ENCODE measurements at regions not wholly inside any gene's neighbourhood (a gene's known extent, or its start where the extent isn't known, plus 50 kb on each side); places are given as distances from the start of the nearest gene placed in this dataset.

GRCh38 chr4:116824172-116824571, 261.2 kb downstream of the TRAM1L1 start:
- DNase-seq (ENCODE audit: low read depth) = no peak
- no peak for TF ChIP-seq CTCF (IDR thresholded peaks at IDR 0.05; ENCODE audit: control insufficient read depth, extremely low read depth, insufficient read depth)
- no peak overlapping the region for H3K4me3 ChIP-seq (ENCODE audit: low read depth, low read length)

GRCh38 chr4:116811730-116812129, 273.6 kb downstream of the TRAM1L1 start:
- DNase-seq (ENCODE audit: low read depth) = no peak
- TF ChIP-seq CTCF (IDR thresholded peaks at IDR 0.05; ENCODE audit: control insufficient read depth, extremely low read depth, insufficient read depth) = no peak
- H3K4me3 ChIP-seq (ENCODE audit: low read depth, low read length) = no peak overlapping the region

- DNase-seq (ENCODE audit: low read depth) = no peak
- H3K4me3 ChIP-seq (ENCODE audit: low read depth, low read length) = no peak overlapping the region
- TF ChIP-seq CTCF (IDR thresholded peaks at IDR 0.05; ENCODE audit: control insufficient read depth, extremely low read depth, insufficient read depth) = no peak
These were observed 289.4 kb downstream of the TRAM1L1 start for GRCh38 chr4:116796022-116796421.

DNA sequence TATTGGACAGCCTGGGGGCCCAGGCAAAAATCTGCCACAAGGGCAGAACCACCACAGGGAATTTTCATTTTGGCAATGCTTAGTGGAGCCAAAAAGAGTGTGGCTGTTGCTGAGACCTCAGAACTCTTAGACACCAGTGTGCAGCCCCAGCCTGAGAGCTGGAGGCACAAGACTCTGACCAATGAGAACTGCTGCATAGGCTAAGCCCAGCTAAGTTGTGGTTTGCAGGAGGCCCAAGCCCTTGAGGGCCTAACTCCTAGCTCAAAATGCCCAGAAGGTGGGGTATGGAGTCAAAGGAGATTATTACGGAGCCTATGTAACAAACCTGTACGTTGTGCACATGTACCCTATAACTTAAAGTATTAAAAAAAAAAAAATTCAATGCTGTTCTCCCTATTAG, 296.7 kb downstream of the TRAM1L1 start:
- no peak for TF ChIP-seq CTCF (IDR thresholded peaks at IDR 0.05; ENCODE audit: control insufficient read depth, extremely low read depth, insufficient read depth)
- no peak overlapping the region for H3K4me3 ChIP-seq (ENCODE audit: low read depth, low read length)
- no peak for DNase-seq (ENCODE audit: low read depth)

DNA sequence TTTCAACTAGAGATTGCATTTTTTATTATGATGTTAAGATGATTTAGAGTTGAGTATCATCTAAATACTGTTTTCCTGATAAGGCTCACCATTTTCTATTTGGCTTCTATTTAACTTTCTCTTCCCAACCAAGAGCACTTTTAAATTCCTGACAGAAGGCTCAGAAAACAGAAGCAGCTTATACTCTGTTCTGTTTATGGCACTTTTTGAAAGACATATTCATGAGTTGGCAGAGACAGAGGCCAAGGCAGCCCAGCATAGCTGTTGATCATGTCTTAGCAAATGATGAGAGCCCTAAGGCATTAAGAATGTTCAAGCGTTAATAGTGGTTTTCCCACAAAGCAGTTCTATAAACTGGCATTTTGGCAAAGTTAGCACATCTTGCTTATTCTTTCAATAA, 330.3 kb downstream of the TRAM1L1 start:
- no peak for TF ChIP-seq CTCF (IDR thresholded peaks at IDR 0.05; ENCODE audit: control insufficient read depth, extremely low read depth, insufficient read depth)
- no peak overlapping the region for H3K4me3 ChIP-seq (ENCODE audit: low read depth, low read length)
- no peak for DNase-seq (ENCODE audit: low read depth)

DNA sequence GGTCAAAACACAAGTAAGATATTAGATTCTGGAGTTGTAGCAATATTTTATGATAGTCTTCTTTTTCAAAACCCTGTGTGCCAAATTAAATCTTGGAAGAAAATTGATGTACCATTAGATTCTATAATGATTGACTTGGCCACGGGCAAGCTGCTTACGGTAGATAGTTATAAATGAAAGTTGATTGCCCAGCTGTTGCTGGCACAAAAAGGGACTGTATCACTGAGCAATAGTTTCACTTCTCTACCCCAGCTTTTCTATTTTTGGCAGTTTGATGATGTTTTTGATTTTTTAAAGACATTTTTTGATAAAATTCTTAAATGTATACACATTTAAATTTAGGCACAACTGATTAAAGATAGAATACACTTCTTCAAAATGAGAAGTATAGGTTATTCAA, 333.3 kb downstream of the TRAM1L1 start:
- no peak for TF ChIP-seq CTCF (IDR thresholded peaks at IDR 0.05; ENCODE audit: control insufficient read depth, extremely low read depth, insufficient read depth)
- H3K4me3 ChIP-seq (ENCODE audit: low read depth, low read length) = no peak overlapping the region

GRCh38 chr4:116736756-116737155, 348.6 kb downstream of the TRAM1L1 start:
- TF ChIP-seq CTCF (IDR thresholded peaks at IDR 0.05; ENCODE audit: control insufficient read depth, extremely low read depth, insufficient read depth) = no peak
- H3K4me3 ChIP-seq (ENCODE audit: low read depth, low read length) = no peak overlapping the region
- DNase-seq (ENCODE audit: low read depth) = no peak

More for the DNA sequence above, 333.3 kb downstream of the TRAM1L1 start:
- no peak for DNase-seq (ENCODE audit: low read depth)

Data from LNCaP clone FGC (cell line).